ENCODE measurements at regions not wholly inside any gene's neighbourhood (a gene's known extent, or its start where the extent isn't known, plus 50 kb on each side); places are given as distances from the start of the nearest gene placed in this dataset.

DNA sequence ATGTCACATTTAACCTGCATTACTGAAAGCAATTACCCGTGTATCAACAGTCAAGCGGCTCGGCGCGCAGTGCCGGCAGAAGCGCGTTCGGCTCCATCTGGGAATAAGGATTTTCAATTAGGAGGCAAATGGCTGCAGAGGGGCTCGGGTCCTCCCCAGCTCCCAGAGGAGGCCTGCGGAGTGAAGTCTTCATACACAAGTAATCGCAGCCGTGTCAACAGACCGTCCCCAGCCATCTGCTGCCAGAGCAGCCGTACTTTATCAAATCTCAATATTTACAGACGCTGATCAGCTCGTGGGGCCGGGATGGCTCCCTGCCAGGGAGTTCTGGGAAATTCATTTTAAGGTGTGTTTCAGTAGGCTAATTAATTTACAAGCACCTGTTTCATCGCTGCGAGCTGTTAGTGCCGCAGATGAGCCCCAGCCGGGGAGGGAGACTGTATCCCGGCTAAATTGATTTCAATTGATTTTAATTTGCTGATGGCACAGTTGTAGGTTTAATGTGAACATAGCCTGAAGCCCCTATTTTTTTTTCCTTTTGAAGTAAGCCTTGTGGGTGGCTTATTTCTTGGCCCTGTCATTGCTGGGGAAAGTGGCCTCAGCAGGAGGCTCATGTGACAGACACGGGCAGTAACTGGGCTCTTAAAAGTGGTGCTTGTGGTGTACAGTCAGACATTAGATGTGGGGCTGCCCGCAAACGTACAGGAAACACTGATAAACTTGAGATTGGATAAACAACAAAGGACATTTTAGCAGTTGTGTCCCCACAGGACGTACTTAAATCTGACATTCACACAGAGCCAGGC is 252.7 kb downstream of the TEX29 start:
- TF ChIP-seq EZH2phosphoT487 (IDR thresholded peaks at IDR 0.05; ENCODE audit: borderline replicate concordance), result no peak
- TF ChIP-seq, protein P1, sequence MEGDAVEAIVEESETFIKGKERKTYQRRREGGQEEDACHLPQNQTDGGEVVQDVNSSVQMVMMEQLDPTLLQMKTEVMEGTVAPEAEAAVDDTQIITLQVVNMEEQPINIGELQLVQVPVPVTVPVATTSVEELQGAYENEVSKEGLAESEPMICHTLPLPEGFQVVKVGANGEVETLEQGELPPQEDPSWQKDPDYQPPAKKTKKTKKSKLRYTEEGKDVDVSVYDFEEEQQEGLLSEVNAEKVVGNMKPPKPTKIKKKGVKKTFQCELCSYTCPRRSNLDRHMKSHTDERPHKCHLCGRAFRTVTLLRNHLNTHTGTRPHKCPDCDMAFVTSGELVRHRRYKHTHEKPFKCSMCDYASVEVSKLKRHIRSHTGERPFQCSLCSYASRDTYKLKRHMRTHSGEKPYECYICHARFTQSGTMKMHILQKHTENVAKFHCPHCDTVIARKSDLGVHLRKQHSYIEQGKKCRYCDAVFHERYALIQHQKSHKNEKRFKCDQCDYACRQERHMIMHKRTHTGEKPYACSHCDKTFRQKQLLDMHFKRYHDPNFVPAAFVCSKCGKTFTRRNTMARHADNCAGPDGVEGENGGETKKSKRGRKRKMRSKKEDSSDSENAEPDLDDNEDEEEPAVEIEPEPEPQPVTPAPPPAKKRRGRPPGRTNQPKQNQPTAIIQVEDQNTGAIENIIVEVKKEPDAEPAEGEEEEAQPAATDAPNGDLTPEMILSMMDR (conservative IDR thresholded peaks at IDR 0.05; ENCODE audit: low read length), result no peak

Measured in Loucy (cell line).